ENCODE measurements at regions not wholly inside any gene's neighbourhood (a gene's known extent, or its start where the extent isn't known, plus 50 kb on each side); places are given as distances from the start of the nearest gene placed in this dataset.
"Not testable (repeated sequence)": the region's sequence is repeated elsewhere in the genome, so short reads cannot be mapped to it uniquely, and the experiment has no call there.

DNA sequence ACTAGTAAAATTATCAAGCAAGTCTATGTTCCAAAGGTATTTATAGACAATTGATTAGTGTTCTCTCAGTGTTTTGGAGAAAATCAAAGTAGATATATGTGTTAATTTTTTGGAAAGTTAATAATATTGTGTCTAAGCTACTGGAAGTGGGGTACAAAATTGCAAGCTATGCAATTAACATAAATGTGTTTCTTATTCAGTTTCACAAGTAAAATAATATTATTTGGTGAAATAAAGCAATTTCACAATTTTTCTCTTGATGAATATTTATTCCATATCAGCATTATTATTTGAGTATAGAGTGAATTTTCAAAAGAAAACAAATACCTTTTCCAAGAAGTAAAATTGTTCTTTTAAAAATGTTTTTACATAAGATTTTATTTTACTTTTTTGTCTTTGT lies 1047.7 kb downstream of the TBL1XR1 start:
- no peak for DNase-seq

- no peak for DNase-seq
Observed at GRCh38 chr3:176147251-176147650, 1050.0 kb downstream of the TBL1XR1 start.

DNA sequence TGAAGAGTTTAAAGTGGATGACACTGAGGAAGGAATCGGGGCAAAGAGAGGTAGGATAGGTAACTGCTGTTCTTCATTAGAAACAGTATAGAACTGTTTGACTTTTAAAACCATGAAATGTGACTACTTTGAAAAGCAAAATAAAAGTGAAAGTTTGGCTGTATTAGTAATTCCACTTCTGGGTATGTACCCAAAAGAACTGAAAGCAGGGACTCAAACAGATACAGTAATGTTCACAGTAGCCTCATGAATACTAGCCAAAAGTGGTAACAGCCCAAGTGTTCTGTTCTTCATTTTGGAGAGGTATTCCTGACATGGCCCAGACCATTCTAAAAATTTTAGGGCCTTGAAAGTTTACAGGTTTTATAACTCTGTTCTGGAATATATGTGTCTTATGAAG lies 1055.4 kb downstream of the TBL1XR1 start:
- DNase-seq = no peak

- no peak for DNase-seq
Observed at GRCh38 chr3:176120507-176120906, 1076.8 kb downstream of the TBL1XR1 start.

DNA sequence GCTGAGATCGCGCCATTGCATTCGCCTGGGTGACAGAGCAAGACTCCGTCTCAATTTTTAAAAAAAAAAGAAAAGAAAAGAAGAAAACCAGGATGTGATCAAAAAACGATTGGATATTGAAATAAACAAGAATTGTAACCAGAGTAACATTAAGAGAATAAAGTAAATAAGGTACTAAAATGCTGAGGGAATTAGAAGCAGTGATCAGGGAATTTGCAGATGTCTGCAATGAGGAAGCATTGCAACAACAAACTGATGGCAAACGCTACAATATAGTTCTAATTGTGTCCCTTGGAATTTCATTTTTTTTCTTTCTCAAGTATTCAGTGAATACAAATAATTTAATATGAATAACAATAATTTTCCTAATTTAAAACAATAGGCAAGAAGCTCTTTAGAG lies 1077.5 kb downstream of the TBL1XR1 start:
- no peak for DNase-seq

DNA sequence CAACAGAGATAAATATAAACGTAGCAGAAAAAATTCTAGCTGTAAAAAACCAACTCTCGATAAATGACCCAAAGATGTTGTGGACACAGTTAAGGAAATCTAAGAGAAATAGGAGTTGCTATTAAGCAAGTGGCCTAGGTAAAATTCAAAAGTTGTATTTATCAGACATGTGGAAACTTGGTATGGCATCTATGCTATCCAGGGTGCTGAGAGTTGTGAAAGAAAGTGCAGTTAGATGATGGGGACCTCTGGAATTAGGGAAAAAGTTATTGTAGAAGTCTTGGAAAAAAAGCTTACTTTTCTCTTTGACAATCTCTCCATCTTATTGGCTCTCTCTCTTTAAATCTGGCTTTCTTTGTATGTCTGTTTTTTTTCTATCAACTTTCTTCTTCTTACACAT lies 1090.9 kb downstream of the TBL1XR1 start:
- DNase-seq = no peak

- no peak for DNase-seq
Observed at GRCh38 chr3:176097027-176097426, 1100.3 kb downstream of the TBL1XR1 start.

DNA sequence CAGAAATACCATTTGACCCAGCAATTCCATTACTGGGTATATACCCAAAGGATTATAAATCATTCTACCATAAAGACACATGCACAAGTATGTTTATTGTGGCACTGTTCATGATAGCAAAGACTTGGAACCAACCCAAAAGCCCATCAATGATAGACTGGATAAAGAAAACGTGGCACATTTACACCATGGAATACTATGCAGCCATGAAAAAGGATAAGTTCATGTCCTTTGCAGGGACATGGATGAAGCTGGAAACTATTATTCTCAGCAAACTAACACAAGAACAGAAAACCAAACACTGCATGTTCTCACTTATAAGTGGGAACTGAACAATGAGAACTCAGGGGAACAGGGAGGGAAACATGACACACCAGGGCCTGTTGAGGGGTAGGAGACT lies 1103.4 kb downstream of the TBL1XR1 start:
- DNase-seq = not testable (repeated sequence)

DNA sequence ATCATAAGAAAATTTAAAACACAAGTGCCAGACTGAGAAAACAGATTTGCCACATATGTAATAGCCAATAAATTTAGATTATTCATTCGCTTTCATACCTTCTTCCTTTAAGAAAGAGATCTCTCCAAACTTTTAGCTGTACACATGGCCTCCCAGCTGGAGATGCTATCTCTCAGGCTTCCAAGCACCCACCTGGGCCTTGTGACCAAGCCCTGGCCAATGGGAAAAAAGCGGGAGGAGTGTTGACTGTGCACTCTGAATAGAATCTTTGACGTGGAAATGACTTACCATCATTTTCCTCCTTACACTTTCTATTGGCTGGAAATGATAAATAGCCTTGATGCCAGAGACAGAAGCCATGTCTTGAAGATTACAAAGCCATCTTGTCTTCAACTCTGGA lies 1106.6 kb downstream of the TBL1XR1 start:
- DNase-seq = no peak

GRCh38 chr3:176088962-176089383 lies 1108.3 kb downstream of the TBL1XR1 start:
- no peak for DNase-seq

GRCh38 chr3:176087066-176087697 lies 1110.1 kb downstream of the TBL1XR1 start:
- DNase-seq = no peak

DNA sequence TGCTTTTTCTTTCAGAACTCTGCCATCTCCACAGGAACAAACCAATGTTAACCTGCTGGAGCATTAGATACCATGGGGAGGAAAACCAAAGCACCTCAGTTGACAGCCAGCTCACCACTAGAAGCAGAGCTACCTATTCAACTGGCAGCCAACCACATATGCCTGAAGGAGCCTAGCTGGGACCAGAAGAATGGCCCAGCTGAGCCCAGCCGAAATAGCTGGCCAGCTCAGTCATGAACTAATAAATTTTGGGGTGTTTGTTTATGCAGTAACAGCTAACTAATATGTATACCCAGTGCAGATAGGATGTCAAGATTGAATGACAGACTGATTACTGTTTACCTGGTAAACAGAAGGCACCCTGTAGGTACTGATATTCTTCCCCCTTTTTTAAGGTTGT lies 1117.5 kb downstream of the TBL1XR1 start:
- DNase-seq = no peak

- no peak for DNase-seq
Observed at GRCh38 chr3:176078906-176079305, 1118.4 kb downstream of the TBL1XR1 start.

DNA sequence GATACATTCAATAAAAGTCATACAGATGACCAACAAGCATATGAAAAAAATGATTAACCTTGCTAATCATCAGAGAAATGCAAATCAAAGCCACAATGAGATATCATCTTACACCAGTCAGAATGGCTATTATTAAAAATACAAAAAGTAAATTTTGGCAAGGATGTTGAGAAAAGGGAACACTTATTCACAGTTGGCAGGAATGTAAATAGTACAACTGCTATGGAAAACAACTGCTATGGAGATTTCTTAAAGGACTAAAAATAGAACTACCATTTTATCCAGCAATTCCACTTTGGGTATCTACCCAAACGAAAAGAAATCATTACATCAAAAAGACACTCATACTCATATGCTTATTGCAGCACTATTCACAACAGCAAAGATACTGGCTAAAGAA lies 1121.8 kb downstream of the TBL1XR1 start:
- DNase-seq = no peak

DNA sequence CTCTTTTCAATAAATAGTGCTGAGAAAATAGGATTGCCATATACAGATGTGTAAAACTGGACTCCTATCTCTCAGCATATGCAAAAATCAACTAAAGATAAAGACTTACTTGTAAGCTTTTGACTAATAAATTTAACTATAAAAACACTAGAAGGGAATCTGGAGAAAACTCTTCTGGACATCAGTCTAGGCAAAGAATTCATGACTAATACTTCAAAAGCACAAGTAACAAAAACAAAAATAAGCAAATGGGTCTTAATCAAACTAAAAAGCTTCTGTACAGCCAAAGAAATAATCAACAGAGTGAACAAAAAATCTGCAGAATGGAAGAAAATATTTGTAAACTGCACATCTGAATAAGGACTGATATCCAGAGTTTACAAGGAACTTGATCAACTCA lies 1122.2 kb downstream of the TBL1XR1 start:
- DNase-seq = no peak

DNA sequence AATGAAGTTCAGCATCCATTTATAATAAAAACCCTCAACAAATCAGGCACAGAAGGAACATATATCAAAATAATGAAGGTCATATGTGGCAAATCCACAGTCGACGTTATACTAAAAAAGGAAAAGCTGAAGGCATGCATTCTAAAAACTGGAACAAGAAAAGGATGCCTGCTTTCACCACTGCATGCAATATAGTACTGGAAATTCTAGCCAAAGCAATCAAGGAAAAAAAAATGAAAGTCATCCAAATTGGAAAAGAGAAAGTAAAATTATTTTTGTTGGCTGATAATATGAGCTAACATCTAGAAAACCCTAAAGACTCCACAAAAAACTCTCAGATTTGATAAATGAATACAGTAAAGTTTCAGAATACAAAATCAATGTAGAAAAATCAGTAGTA lies 1123.2 kb downstream of the TBL1XR1 start:
- no peak for DNase-seq

DNA sequence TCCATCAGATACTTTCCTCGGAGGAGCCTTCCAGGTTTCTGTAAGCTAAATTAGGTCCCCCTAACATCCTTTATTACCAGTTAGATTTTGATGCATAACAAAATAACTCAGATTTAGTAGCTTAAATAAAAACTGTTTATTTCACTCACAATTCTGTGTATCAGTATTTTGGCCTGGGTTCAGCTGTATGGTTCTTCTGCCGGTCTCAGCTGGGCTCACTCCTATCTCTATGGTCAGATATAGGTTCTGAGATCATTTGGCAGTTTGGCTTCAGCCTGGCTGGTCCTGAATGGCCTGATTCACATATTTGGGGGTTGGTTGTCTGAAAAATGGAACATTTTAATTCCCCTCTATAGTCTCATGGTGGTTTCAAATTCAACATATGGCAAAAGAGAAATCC lies 1125.3 kb downstream of the TBL1XR1 start:
- DNase-seq = no peak

DNA sequence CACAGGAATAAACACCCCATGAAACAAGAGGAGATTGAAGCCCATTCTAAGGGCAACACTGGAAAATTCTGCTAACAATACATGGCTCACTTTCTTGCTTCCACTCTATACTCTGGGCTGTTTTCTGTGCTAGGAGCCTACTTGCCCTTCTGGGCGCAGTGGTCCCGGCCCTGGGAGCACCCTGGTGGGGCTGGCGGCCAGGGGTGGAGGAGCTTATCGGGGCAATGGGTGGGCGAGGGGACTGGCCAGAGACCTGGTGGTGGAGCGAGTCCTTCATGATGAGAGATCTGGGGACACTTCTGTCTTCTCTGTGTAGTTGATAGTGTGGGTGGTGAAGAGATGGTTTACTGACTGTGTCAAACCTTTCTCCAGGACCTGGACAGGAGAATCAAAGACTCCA lies 1128.5 kb downstream of the TBL1XR1 start:
- no peak for DNase-seq

DNA sequence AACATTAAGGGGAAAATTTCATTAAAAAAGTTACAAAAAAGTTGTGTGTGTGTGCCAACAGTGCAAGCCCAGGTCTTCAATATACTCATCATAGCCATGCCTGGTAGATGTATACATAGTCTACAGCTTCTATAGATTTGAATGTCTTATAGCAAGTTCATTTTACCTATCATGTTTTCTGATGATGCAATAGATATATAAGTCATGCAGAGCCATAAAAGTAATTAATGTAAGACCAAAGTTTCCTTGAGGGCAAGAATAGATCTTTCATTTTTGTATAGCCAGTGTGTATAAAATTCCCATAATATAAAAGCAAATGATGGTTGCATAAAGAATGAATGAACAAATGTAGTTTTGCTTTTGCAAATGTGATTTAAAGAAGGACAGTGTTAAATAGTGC lies 1138.4 kb downstream of the TBL1XR1 start:
- no peak for DNase-seq

DNA sequence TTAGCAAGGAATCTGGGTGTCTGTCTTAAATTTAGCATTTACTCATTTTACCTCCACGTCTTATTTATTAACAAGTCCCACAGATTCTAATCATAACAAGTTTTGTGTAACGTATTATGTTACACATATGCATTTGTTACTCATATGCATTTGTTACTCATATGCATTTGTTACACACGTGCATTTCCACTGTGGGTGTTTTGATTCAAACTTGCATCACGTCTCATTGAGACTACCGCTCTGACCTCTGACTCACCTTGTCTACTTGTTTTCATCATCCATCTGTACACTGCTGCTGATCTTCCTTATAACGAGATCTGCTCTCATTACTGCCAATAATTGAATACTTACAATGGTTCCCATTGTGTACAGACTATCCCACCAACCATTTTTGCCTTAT lies 1141.4 kb downstream of the TBL1XR1 start:
- DNase-seq = no peak

- DNase-seq = no peak
Observed at GRCh38 chr3:176051766-176052165, 1145.5 kb downstream of the TBL1XR1 start.

DNA sequence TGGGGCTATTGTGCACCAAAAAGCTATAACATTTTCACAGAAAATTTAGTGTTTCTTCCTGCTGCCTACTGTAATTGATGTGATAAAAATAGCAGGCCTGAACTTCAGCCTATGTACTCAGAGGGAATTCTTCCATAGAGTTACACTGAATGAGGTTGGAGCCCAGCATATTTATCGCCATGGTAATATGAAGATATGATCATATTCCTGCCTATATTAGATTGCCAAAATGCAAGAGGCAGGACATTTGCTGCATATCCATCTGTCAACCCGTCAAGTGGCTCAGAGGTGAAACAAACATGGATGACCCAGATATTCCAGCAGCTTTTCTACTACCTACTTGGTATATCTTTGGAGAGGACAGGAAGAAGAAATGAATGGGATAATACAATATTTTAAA lies 1150.6 kb downstream of the TBL1XR1 start:
- DNase-seq = no peak

DNA sequence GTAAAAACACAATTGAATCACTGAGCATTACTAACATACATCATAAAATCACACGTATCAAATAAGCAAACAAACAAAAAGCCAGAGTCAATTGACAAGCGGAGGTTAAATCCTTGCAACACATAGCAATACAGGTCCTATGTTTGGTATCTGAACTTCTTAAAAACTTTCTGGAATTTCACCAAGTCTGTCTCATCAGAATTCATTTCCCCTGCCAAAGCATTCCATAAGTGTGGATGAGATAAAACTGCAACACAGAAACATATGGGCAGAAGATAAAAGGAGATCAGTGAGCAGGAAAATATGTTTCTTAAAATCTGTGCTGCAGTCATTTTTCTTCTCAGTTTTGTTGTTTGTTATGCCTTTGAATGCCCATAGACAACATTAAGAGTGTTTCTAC lies 1155.5 kb downstream of the TBL1XR1 start:
- DNase-seq = no peak

DNA sequence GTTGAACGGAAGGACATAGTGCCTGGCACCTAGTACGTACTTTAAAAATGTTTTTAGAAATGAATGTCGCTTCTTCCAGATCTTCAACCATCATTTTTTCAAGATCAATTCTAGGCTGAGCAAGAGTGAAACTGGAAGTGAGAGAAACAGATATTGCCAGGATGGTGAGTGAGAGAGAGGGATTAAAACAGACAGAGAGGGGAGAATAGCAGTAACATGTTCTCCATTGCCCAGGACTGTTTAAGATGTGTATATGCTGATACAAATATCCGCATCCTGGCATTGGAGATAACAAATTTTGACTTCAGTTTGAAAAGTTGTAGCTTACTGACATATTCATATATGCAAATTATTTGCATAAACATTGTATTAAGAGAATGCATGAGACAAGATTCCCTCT lies 1156.1 kb downstream of the TBL1XR1 start:
- DNase-seq = no peak

- no peak for DNase-seq
Observed at GRCh38 chr3:176037636-176038035, 1159.6 kb downstream of the TBL1XR1 start.

- DNase-seq = no peak
Observed at GRCh38 chr3:176032043-176032442, 1165.2 kb downstream of the TBL1XR1 start.
